HCT116 (cell line): ENCODE measurements at regions not wholly inside any gene's neighbourhood (a gene's known extent, or its start where the extent isn't known, plus 50 kb on each side); places are given as distances from the start of the nearest gene placed in this dataset.

Experiments
- ATAC-seq: fragments of 200-7000 bp; cut with Tn5 transposase; 2 replicates; pipeline ENCODE4 v1.9.1; 2020; ENCODE audit warnings: mild to moderate bottlenecking, moderate library complexity
- BruUV-seq: library from RNA; stranded (reverse); fragments of 400-500 nt; replicated peaks from 2 replicates; lab custom pipeline; 2021; lab: Mats Ljungman, UMichigan
- CTCF ChIA-PET: fragments of 300-600 bp; sonication (Branson Sonifier 250); formaldehyde crosslinking; loops from one replicate; lab custom pipeline; 2021; ENCODE audit warnings: antibody characterized with exemption; lab: Charles Lee
- POLR2A ChIA-PET: fragments of 300-600, 350-600 bp; sonication (Branson Sonifier 250); formaldehyde crosslinking; loops from one replicate; lab custom pipeline; 2021; ENCODE audit warnings: antibody characterized with exemption; lab: Charles Lee
- RAD21 ChIA-PET, 2 experiments: fragments of 300-600 bp; sonication (Branson Sonifier 250); formaldehyde crosslinking; loops; one replicate each; lab custom pipeline; 2023; ENCODE audit warnings: low total read pairs in 2 of 2; ENCODE audit not compliant: uncharacterized antibody in 2 of 2, unreplicated experiment in 2 of 2, low non-redundant PET in 1 of 2; lab: Charles Lee
- DNase-seq: peaks from one replicate; pipeline ENCODE4 v3.0.0-alpha.2; 2010; ENCODE audit warnings: low read depth, low spot score
- H2AFZ ChIP-seq: fragments of 200-600 bp; shearing (Covaris generic), sonication (generic); 2 replicates; pipeline ENCODE4 v1.6.1; 2017; ENCODE audit warnings: low read depth, mixed run types, mixed read lengths, antibody characterized with exemption, low read length; ENCODE audit not compliant: poor library complexity, severe bottlenecking
- H3K27ac ChIP-seq: 2 replicates; pipeline ENCODE4 v1.5.1; 2012; ENCODE audit warnings: low read depth, low read length
- H3K27me3 ChIP-seq: fragments of 200-600 bp; sonication (generic); 2 replicates; pipeline ENCODE4 v1.6.1; 2016; ENCODE audit warnings: mixed run types, low read length, mixed read lengths; ENCODE audit not compliant: insufficient read depth
- H3K36me3 ChIP-seq, 2 experiments: fragments of 200-500 bp in 1 of 2; fragments of 200-600 bp in 1 of 2; sonication (Bioruptor generic) in 1 of 2; sonication (generic) in 1 of 2; 2 replicates each; pipeline versions ENCODE4 v1.5.1 to v1.6.1; 2014 to 2016; ENCODE audit warnings: low read length in 2 of 2, inconsistent platforms in 1 of 2, mixed read lengths in 1 of 2, mixed run types in 1 of 2; ENCODE audit not compliant: insufficient read depth in 2 of 2, control insufficient read depth in 1 of 2
- H3K4me1 ChIP-seq, 2 experiments: fragments of 200-600 bp in 1 of 2; sonication (generic) in 1 of 2; 2 replicates each; pipeline versions ENCODE4 v1.5.1 to v1.6.1; 2012 to 2017; ENCODE audit warnings: low read length in 2 of 2, inconsistent platforms in 1 of 2, mild to moderate bottlenecking in 1 of 2, mixed read lengths in 1 of 2, mixed run types in 1 of 2, moderate library complexity in 1 of 2; ENCODE audit not compliant: insufficient read depth in 2 of 2, control insufficient read depth in 1 of 2
- H3K4me2 ChIP-seq: fragments of 200-600 bp; sonication (generic); 2 replicates; pipeline ENCODE4 v1.6.1; 2017; ENCODE audit warnings: mixed run types, low read length, mixed read lengths
- H3K4me3 ChIP-seq, 2 experiments: fragments of 200-600 bp in 1 of 2; sonication (generic) in 1 of 2; replicated peaks in 1 of 2; 2 replicates each; pipeline ENCODE4 v1.5.1; 2011 to 2016; ENCODE audit warnings: low read length in 2 of 2, control low read depth in 1 of 2, low read depth in 1 of 2, mild to moderate bottlenecking in 1 of 2, mixed read lengths in 1 of 2, mixed run types in 1 of 2
- H3K79me2 ChIP-seq: fragments of 200-600 bp; sonication (generic); 2 replicates; pipeline ENCODE4 v1.6.1; 2017; ENCODE audit warnings: mild to moderate bottlenecking, mixed run types, low read length, moderate library complexity, mixed read lengths; ENCODE audit not compliant: insufficient read depth
- H3K9ac ChIP-seq: fragments of 200-600 bp; sonication (generic); 2 replicates; pipeline ENCODE4 v1.6.1; 2016; ENCODE audit warnings: low read length, mixed read lengths
- H3K9me2 ChIP-seq: fragments of 200-600 bp; sonication (generic), shearing (Covaris generic); 2 replicates; pipeline ENCODE4 v1.6.1; 2017; ENCODE audit warnings: mixed run types, mild to moderate bottlenecking, moderate library complexity; ENCODE audit not compliant: insufficient read depth
- H3K9me3 ChIP-seq, 2 experiments: fragments of 200-500 bp in 1 of 2; fragments of 200-600 bp in 1 of 2; sonication (Bioruptor generic) in 1 of 2; sonication (generic) in 1 of 2; 2 replicates each; pipeline ENCODE4 v1.6.1; 2014 to 2017; ENCODE audit warnings: low read length in 2 of 2, mixed read lengths in 2 of 2, inconsistent platforms in 1 of 2, low read depth in 1 of 2, mild to moderate bottlenecking in 1 of 2, mixed run types in 1 of 2, moderate library complexity in 1 of 2; ENCODE audit not compliant: control insufficient read depth in 1 of 2, insufficient read depth in 1 of 2
- H4K20me1 ChIP-seq: fragments of 200-600 bp; sonication (generic), shearing (Covaris generic); 2 replicates; pipeline ENCODE4 v1.6.1; 2017; ENCODE audit warnings: mixed run types, mild to moderate bottlenecking, moderate library complexity; ENCODE audit not compliant: insufficient read depth
- CBX3 ChIP-seq: IDR thresholded peaks from 2 replicates; pipeline ENCODE4 v1.6.1; 2012; ENCODE audit warnings: low read depth
- CTCF ChIP-seq, 3 experiments: fragments of 200-600 bp in 1 of 3; sonication (generic) in 1 of 3; IDR thresholded peaks in 2 of 3; conservative IDR thresholded peaks in 1 of 3; 2 replicates each; pipeline ENCODE4 v1.5.1; 2012 to 2017; ENCODE audit warnings: low read depth in 2 of 3, low read length in 2 of 3, antibody characterized with exemption in 1 of 3, borderline replicate concordance in 1 of 3, control low read depth in 1 of 3, mild to moderate bottlenecking in 1 of 3, mixed read lengths in 1 of 3, mixed run types in 1 of 3, moderate library complexity in 1 of 3; ENCODE audit not compliant: insufficient read depth in 1 of 3
- EZH2 ChIP-seq: fragments of 200-600 bp; sonication (generic); IDR thresholded peaks from 2 replicates; pipeline ENCODE4 v1.6.1; 2017; ENCODE audit warnings: antibody characterized with exemption, mixed run types
- FOSL1 ChIP-seq: IDR thresholded peaks from 2 replicates; pipeline ENCODE4 v1.6.1; 2012; ENCODE audit warnings: low read depth
- RAD21 ChIP-seq: IDR thresholded peaks from 2 replicates; pipeline ENCODE4 v1.6.1; 2012; ENCODE audit warnings: low read depth, mild to moderate bottlenecking
- REST ChIP-seq: IDR thresholded peaks from 2 replicates; pipeline ENCODE4 v1.6.1; 2012; ENCODE audit warnings: low read depth
- intact Hi-C: fragments of 100-400 bp; cut with micrococcal nuclease; formaldehyde crosslinking; loops from 2 replicates; pipeline ENCODE4 v1.10.0; 2022

- H3K27me3 ChIP-seq: no peaks in the 10 kb centered on the region
- H2AFZ ChIP-seq: no peak overlapping the region
- no peaks in the 10 kb centered on the region for H4K20me1 ChIP-seq
- no peak for ATAC-seq
- no peaks in the 10 kb centered on the region for H3K9me2 ChIP-seq
- no peaks in the 10 kb centered on the region for H3K4me1 ChIP-seq
- RAD21 ChIA-PET: no interaction called here
- CTCF ChIA-PET: no interaction called here
- H3K4me3 ChIP-seq: no peak overlapping the region
- peaks cover 7 to 8% of the 10 kb centered on the region in 2 experiments; a peak in 2 of 4 replicates for H3K9me3 ChIP-seq
- POLR2A ChIA-PET: no interaction called here
- TF ChIP-seq EZH2 (no peak), CBX3 (peak; percentile 85; the same call in 1 of the 2 replicates)
- TF ChIP-seq, all 23 proteins: peak for 1
- no TSS peak for BruUV-seq
- Histone ChIP-seq H3K9ac (no peak overlapping the region), H3K79me2 (no peaks in the 10 kb centered on the region), H3K4me2 (no peak overlapping the region), H3K36me3 (no peaks in the 10 kb centered on the region), H3K27ac (no peak overlapping the region)
- intact Hi-C loops: no loop called here
- no peak for DNase-seq
Measured at GRCh38 chr12:91753649-91754048, 392.0 kb downstream of the BTG1 start.

- no peaks in the 10 kb centered on the region for H3K4me1 ChIP-seq
- TF ChIP-seq RAD21 (no peak), REST (no peak), CTCF (IDR thresholded peaks at IDR 0.05 in 2 of 3, conservative IDR thresholded peaks at IDR 0.05 in 1 of 3; ENCODE audit: borderline replicate concordance in 1 of 3, insufficient read depth in 1 of 3, low read depth in 2 of 3, low read length in 2 of 3) (no peak), FOSL1 (no peak)
- no peaks in the 10 kb centered on the region for H3K36me3 ChIP-seq
- intact Hi-C loops: no loop called here
- no peak overlapping the region for H3K4me3 ChIP-seq
- BruUV-seq: no TSS peak
- ChIA-PET CTCF (no interaction called here), RAD21 (no interaction called here), POLR2A (no interaction called here)
- H3K4me2 ChIP-seq: no peak overlapping the region
- H3K9me3 ChIP-seq: no peaks in the 10 kb centered on the region
- H3K9ac ChIP-seq: no peak overlapping the region
- H3K9me2 ChIP-seq: no peaks in the 10 kb centered on the region
- DNase-seq (no peak), ATAC-seq (no peak)
- no peak overlapping the region for H2AFZ ChIP-seq
- no peaks in the 10 kb centered on the region for H4K20me1 ChIP-seq
- H3K27ac ChIP-seq: no peak overlapping the region
- H3K79me2 ChIP-seq: no peaks in the 10 kb centered on the region
- no peaks in the 10 kb centered on the region for H3K27me3 ChIP-seq
Measured at GRCh38 chr12:91746976-91747375, 398.7 kb downstream of the BTG1 start.
